Tibial nerve (tissue), 4 donors: ENCODE measurements at regions not wholly inside any gene's neighbourhood (a gene's known extent, or its start where the extent isn't known, plus 50 kb on each side); places are given as distances from the start of the nearest gene placed in this dataset.

Experiments used
- EP300 ChIP-seq, 2 donors: sonication (generic); formaldehyde crosslinking; IDR thresholded peaks; one replicate each; pipeline ENCODE4 v1.6.1; 2017; ENCODE audit warnings: antibody characterized with exemption in 2 of 2, mild to moderate bottlenecking in 1 of 2
- POLR2A ChIP-seq, 2 donors: fragments of 450-650 bp; IDR thresholded peaks; one replicate each; pipeline ENCODE4 v1.6.1; 2017; ENCODE audit warnings: antibody characterized with exemption in 2 of 2, mild to moderate bottlenecking in 2 of 2, moderate library complexity in 2 of 2
- TF ChIP-seq, protein P1 (sequence below), 5 experiments: fragments of 200-600 bp in 3 of 5; fragments of 450-650 bp in 2 of 5; sonication (generic) in 3 of 5; IDR thresholded peaks; one replicate each; pipeline ENCODE4 v1.5.1; 2016 to 2019; ENCODE audit warnings: antibody characterized with exemption in 5 of 5, mild to moderate bottlenecking in 3 of 5, moderate library complexity in 2 of 5

DNA sequence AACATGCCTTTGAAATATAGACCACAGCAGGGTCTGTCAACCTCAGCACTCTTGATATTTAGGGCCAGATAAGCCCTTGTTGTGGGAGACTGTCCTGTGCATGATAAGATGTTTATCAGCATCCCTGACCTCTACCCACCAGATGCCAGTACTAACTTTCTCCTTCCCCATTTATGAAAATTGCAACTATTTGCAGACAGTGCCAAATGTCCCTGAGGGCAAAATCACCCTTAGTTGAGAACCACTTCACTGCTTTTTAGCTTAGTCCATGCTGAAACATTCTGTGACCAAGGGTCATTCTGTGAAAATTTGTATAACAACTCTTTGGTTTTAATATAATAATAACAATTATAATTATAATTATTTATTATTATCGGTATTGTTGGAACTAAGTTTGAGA lies 1032.4 kb downstream of the MCTP2 start:
- TF ChIP-seq POLR2A (IDR thresholded peaks at IDR 0.05) (no peak), EP300 (IDR thresholded peaks at IDR 0.05) (no peak)
- TF ChIP-seq, protein P1, sequence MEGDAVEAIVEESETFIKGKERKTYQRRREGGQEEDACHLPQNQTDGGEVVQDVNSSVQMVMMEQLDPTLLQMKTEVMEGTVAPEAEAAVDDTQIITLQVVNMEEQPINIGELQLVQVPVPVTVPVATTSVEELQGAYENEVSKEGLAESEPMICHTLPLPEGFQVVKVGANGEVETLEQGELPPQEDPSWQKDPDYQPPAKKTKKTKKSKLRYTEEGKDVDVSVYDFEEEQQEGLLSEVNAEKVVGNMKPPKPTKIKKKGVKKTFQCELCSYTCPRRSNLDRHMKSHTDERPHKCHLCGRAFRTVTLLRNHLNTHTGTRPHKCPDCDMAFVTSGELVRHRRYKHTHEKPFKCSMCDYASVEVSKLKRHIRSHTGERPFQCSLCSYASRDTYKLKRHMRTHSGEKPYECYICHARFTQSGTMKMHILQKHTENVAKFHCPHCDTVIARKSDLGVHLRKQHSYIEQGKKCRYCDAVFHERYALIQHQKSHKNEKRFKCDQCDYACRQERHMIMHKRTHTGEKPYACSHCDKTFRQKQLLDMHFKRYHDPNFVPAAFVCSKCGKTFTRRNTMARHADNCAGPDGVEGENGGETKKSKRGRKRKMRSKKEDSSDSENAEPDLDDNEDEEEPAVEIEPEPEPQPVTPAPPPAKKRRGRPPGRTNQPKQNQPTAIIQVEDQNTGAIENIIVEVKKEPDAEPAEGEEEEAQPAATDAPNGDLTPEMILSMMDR (IDR thresholded peaks at IDR 0.05) = no peak
